Panc1 (cell line): ENCODE measurements at regions not wholly inside any gene's neighbourhood (a gene's known extent, or its start where the extent isn't known, plus 50 kb on each side); places are given as distances from the start of the nearest gene placed in this dataset.

Experiments
- ATAC-seq: fragments of 200-7000 bp; cut with Tn5 transposase; 2 replicates; pipeline ENCODE4 v1.9.1; 2020; ENCODE audit warnings: mild to moderate bottlenecking, moderate library complexity
- BruUV-seq: library from RNA; stranded (reverse); fragments of 400-500 nt; replicated peaks from 2 replicates; lab custom pipeline; 2021; lab: Mats Ljungman, UMichigan
- CTCF ChIA-PET: fragments of 300-600 bp; sonication (Branson Sonifier 250); formaldehyde crosslinking; loops from one replicate; lab custom pipeline; 2022; ENCODE audit warnings: antibody characterized with exemption; lab: Charles Lee
- POLR2A ChIA-PET: fragments of 300-600 bp; sonication (Branson Sonifier 250); formaldehyde crosslinking; loops from one replicate; lab custom pipeline; 2022; ENCODE audit warnings: antibody characterized with exemption; lab: Charles Lee
- DNase-seq: peaks from one replicate; pipeline ENCODE4 v3.0.0-alpha.2; 2010; ENCODE audit warnings: low read depth, low spot score
- H3K27ac ChIP-seq: 2 replicates; pipeline ENCODE4 v1.5.1; 2011; ENCODE audit warnings: mild to moderate bottlenecking, low read length, inconsistent platforms
- H3K27me3 ChIP-seq: fragments of 200-500 bp; sonication (Bioruptor generic); 2 replicates; pipeline ENCODE4 v1.6.0; 2014; ENCODE audit warnings: low read length, inconsistent platforms; ENCODE audit not compliant: control insufficient read depth, insufficient read depth
- H3K36me3 ChIP-seq: fragments of 200-500 bp; sonication (Bioruptor generic); 2 replicates; pipeline ENCODE4 v1.5.1; 2014; ENCODE audit warnings: inconsistent platforms, mild to moderate bottlenecking, low read length, moderate library complexity; ENCODE audit not compliant: control insufficient read depth, insufficient read depth
- H3K4me1 ChIP-seq: 2 replicates; pipeline ENCODE4 v1.5.1; 2011; ENCODE audit warnings: inconsistent platforms, mild to moderate bottlenecking, low read length, moderate library complexity; ENCODE audit not compliant: control insufficient read depth, insufficient read depth
- H3K4me3 ChIP-seq, 2 experiments: 2 replicates each; pipeline ENCODE4 v1.5.1; 2011 to 2012; ENCODE audit warnings: low read depth in 2 of 2, low read length in 2 of 2, mild to moderate bottlenecking in 2 of 2, inconsistent platforms in 1 of 2, moderate library complexity in 1 of 2
- H3K9me3 ChIP-seq: fragments of 200-500 bp; sonication (Bioruptor generic); 2 replicates; pipeline ENCODE4 v1.5.1; 2014; ENCODE audit warnings: low read depth, mild to moderate bottlenecking, inconsistent platforms, low read length, moderate library complexity; ENCODE audit not compliant: control insufficient read depth, insufficient read depth
- POLR2AphosphoS5 ChIP-seq: IDR thresholded peaks from 2 replicates; pipeline ENCODE4 v1.6.1; 2012; ENCODE audit warnings: mild to moderate bottlenecking, low read depth, low read length, moderate library complexity
- REST ChIP-seq, 2 experiments: IDR thresholded peaks; 2 replicates each; pipeline ENCODE4 v1.6.1; 2011 to 2012; ENCODE audit warnings: low read depth in 2 of 2, control low read depth in 1 of 2, low read length in 1 of 2, mild to moderate bottlenecking in 1 of 2, moderate library complexity in 1 of 2; ENCODE audit not compliant: insufficient read depth in 1 of 2
- SIN3A ChIP-seq: IDR thresholded peaks from 2 replicates; pipeline ENCODE4 v1.6.1; 2012; ENCODE audit warnings: low read depth, mild to moderate bottlenecking, low read length, moderate library complexity, borderline replicate concordance; ENCODE audit not compliant: insufficient read depth
- TCF7L2 ChIP-seq: IDR thresholded peaks from 2 replicates; pipeline ENCODE4 v1.6.1; 2011; ENCODE audit warnings: mild to moderate bottlenecking, low read depth, low read length, inconsistent platforms
- in situ Hi-C: cut with HindIII; loops from 2 replicates; pipeline ENCODE4 v1.10.0; 2016; ENCODE audit warnings: low sequenced_read_pairs, low pct_unique_long_range_greater_than_20kb
- intact Hi-C: fragments of 100-400 bp; cut with micrococcal nuclease; formaldehyde crosslinking; loops from one replicate; pipeline ENCODE4 v1.10.0; 2022; ENCODE audit not compliant: unreplicated experiment
- TF ChIP-seq, protein P1 (sequence below): fragments of 450-650 bp; IDR thresholded peaks from 2 replicates; pipeline ENCODE4 v1.5.1; 2017; ENCODE audit warnings: mild to moderate bottlenecking

- Histone ChIP-seq H3K4me1 (no peaks in the 10 kb centered on the region), H3K36me3 (no peaks in the 10 kb centered on the region), H3K27me3 (no peaks in the 10 kb centered on the region), H3K9me3 (no peaks in the 10 kb centered on the region), H3K27ac (no peak overlapping the region), H3K4me3 (no peak overlapping the region)
- in situ Hi-C loops = no loop called here
- CTCF ChIA-PET = no interaction called here
- BruUV-seq = no TSS peak
- DNase-seq (no peak), ATAC-seq (no peak)
- TF ChIP-seq, protein P1, sequence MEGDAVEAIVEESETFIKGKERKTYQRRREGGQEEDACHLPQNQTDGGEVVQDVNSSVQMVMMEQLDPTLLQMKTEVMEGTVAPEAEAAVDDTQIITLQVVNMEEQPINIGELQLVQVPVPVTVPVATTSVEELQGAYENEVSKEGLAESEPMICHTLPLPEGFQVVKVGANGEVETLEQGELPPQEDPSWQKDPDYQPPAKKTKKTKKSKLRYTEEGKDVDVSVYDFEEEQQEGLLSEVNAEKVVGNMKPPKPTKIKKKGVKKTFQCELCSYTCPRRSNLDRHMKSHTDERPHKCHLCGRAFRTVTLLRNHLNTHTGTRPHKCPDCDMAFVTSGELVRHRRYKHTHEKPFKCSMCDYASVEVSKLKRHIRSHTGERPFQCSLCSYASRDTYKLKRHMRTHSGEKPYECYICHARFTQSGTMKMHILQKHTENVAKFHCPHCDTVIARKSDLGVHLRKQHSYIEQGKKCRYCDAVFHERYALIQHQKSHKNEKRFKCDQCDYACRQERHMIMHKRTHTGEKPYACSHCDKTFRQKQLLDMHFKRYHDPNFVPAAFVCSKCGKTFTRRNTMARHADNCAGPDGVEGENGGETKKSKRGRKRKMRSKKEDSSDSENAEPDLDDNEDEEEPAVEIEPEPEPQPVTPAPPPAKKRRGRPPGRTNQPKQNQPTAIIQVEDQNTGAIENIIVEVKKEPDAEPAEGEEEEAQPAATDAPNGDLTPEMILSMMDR = no peak
- TF ChIP-seq SIN3A (no peak), POLR2AphosphoS5 (no peak), TCF7L2 (no peak), REST (IDR thresholded peaks at IDR 0.05; ENCODE audit: insufficient read depth in 1 of 2, low read depth in 2 of 2, low read length in 1 of 2) (no peak)
- POLR2A ChIA-PET = no interaction called here
- intact Hi-C loops = no loop called here
Measured at GRCh38 chr18:51864219-51864965, 475.6 kb upstream of the DCC start.

GRCh38 chr18:51865538-51865937 is 474.5 kb upstream of the DCC start:
- intact Hi-C loops = no loop called here
- no TSS peak for BruUV-seq
- POLR2A ChIA-PET = no interaction called here

More at GRCh38 chr18:51865538-51865937, 474.5 kb upstream of the DCC start:
- Histone ChIP-seq H3K36me3 (no peaks in the 10 kb centered on the region), H3K27me3 (no peaks in the 10 kb centered on the region), H3K4me3 (no peak overlapping the region), H3K9me3 (no peaks in the 10 kb centered on the region), H3K27ac (no peak overlapping the region), H3K4me1 (no peaks in the 10 kb centered on the region)
- DNase-seq (no peak), ATAC-seq (no peak)
- in situ Hi-C loops = no loop called here
- no peak for TF ChIP-seq REST (IDR thresholded peaks at IDR 0.05; ENCODE audit: insufficient read depth in 1 of 2, low read depth in 2 of 2, low read length in 1 of 2)
- TF ChIP-seq, protein P1 = no peak
- no peak for TF ChIP-seq SIN3A
- TF ChIP-seq POLR2AphosphoS5 = no peak
- TF ChIP-seq TCF7L2 = no peak
- CTCF ChIA-PET = no interaction called here
